Skeletal muscle satellite cell (primary cell): ENCODE measurements at regions not wholly inside any gene's neighbourhood (a gene's known extent, or its start where the extent isn't known, plus 50 kb on each side); places are given as distances from the start of the nearest gene placed in this dataset.

Source experiments
- H3K27me3 ChIP-seq: 2 replicates; pipeline ENCODE4 v1.7.0; 2013; ENCODE audit warnings: low read length; ENCODE audit not compliant: control insufficient read depth, insufficient read depth
- H3K36me3 ChIP-seq: 2 replicates; pipeline ENCODE4 v1.7.0; 2013; ENCODE audit warnings: mild to moderate bottlenecking, control low read depth, low read length; ENCODE audit not compliant: insufficient read depth
- H3K4me1 ChIP-seq: 2 replicates; pipeline ENCODE4 v1.7.0; 2013; ENCODE audit warnings: low read length; ENCODE audit not compliant: control insufficient read depth, insufficient read depth
- H3K4me2 ChIP-seq: 2 replicates; pipeline ENCODE4 v1.7.0; 2013; ENCODE audit warnings: mild to moderate bottlenecking, low read length
- H3K4me3 ChIP-seq: 2 replicates; pipeline ENCODE4 v1.7.0; 2013; ENCODE audit warnings: low read length
- H3K9ac ChIP-seq: 2 replicates; pipeline ENCODE4 v1.7.0; 2013; ENCODE audit warnings: mild to moderate bottlenecking, low read depth, low read length, moderate library complexity
- H3K9me3 ChIP-seq: replicated peaks from 2 replicates; pipeline ENCODE4 v1.7.0; 2013; ENCODE audit warnings: mild to moderate bottlenecking, control low read depth, low read length

GRCh38 chr10:54866666-54867065 lies 65.6 kb upstream of the PCDH15 start:
- no peaks in the 10 kb centered on the region for H3K4me1 ChIP-seq
- H3K9ac ChIP-seq: no peak overlapping the region
- no peak overlapping the region for H3K4me2 ChIP-seq
- peaks cover 4% of the 10 kb centered on the region for H3K9me3 ChIP-seq
- H3K36me3 ChIP-seq: no peaks in the 10 kb centered on the region
- H3K4me3 ChIP-seq: no peak overlapping the region
- no peaks in the 10 kb centered on the region for H3K27me3 ChIP-seq

- Histone ChIP-seq H3K36me3 (no peaks in the 10 kb centered on the region), H3K4me2 (no peak overlapping the region), H3K9me3 (peaks cover 12% of the 10 kb centered on the region), H3K4me1 (no peaks in the 10 kb centered on the region), H3K9ac (no peak overlapping the region), H3K27me3 (no peaks in the 10 kb centered on the region), H3K4me3 (no peak overlapping the region)
Observed at GRCh38 chr10:54854843-54855242, 53.8 kb upstream of the PCDH15 start.

GRCh38 chr10:54854389-54854788 lies 53.4 kb upstream of the PCDH15 start:
- H3K9me3 ChIP-seq: peaks cover 12% of the 10 kb centered on the region
- no peak overlapping the region for H3K4me2 ChIP-seq
- no peaks in the 10 kb centered on the region for H3K36me3 ChIP-seq
- no peaks in the 10 kb centered on the region for H3K4me1 ChIP-seq
- H3K27me3 ChIP-seq: no peaks in the 10 kb centered on the region
- H3K4me3 ChIP-seq: no peak overlapping the region
- no peak overlapping the region for H3K9ac ChIP-seq

GRCh38 chr10:54853883-54854282 lies 52.9 kb upstream of the PCDH15 start:
- Histone ChIP-seq H3K4me3 (no peak overlapping the region), H3K4me2 (no peak overlapping the region), H3K4me1 (no peaks in the 10 kb centered on the region), H3K9me3 (peaks cover 12% of the 10 kb centered on the region), H3K9ac (no peak overlapping the region), H3K27me3 (no peaks in the 10 kb centered on the region), H3K36me3 (no peaks in the 10 kb centered on the region)
